ENCODE measurements at regions not wholly inside any gene's neighbourhood (a gene's known extent, or its start where the extent isn't known, plus 50 kb on each side); places are given as distances from the start of the nearest gene placed in this dataset.

- TF ChIP-seq CTCF (IDR thresholded peaks at IDR 0.05; ENCODE audit: low read depth, low read length) (no peak), EZH2phosphoT487 (IDR thresholded peaks at IDR 0.05; ENCODE audit: low read depth) (no peak)
These were observed 534.7 kb upstream of the RAB6C start for GRCh38 chr2:129444751-129445150.
